NCI-H1092 (cell line): ENCODE measurements at regions not wholly inside any gene's neighbourhood (a gene's known extent, or its start where the extent isn't known, plus 50 kb on each side); places are given as distances from the start of the nearest gene placed in this dataset.

Experiments
- DNase-seq: peaks from one replicate; lab custom pipeline; 2025; lab: John Stamatoyannopoulos, UW

DNA sequence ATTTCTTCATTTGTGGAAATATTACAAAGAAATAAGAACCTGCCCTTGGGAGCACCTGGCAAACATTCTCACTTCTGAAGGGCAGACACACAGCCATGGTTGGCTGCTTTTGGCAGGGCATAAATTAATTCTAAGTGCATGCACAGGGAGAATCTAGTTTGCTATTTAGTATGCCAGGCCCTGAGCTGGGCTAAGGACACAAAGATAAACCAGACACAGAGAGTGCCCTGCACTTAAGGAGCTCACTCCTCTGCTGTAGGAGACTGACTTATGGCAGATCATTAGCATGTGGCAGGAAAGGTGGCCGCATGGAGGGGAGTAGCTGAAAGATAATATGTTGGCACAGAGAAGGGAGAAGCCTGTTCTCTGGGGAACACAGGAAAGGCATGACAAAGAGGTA is 367.0 kb downstream of the LPIN1 start:
- no peak for DNase-seq

GRCh38 chr2:12114816-12115215 is 368.4 kb downstream of the LPIN1 start:
- no peak for DNase-seq

- no peak for DNase-seq
These were observed 369.9 kb downstream of the LPIN1 start for GRCh38 chr2:12116228-12116750.

DNA sequence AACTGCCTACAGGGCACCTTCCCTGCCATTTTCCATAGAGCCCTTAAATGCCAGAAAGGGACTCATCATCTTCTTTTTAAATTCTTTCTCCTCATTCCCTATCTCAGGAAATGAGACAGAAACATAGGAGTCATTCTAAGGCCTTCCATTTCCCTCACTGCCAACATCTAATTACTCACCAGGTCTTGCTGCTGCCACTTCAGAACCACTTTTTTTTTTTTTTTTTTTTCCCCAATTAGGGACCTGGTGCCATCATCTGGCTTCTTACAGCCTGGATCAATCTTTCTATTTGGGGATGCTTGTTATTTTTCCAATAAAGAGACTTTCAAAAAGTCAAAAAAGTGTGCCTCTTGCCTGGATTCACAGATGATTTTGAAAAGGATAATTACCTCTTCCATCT is 373.4 kb downstream of the LPIN1 start:
- no peak for DNase-seq

DNA sequence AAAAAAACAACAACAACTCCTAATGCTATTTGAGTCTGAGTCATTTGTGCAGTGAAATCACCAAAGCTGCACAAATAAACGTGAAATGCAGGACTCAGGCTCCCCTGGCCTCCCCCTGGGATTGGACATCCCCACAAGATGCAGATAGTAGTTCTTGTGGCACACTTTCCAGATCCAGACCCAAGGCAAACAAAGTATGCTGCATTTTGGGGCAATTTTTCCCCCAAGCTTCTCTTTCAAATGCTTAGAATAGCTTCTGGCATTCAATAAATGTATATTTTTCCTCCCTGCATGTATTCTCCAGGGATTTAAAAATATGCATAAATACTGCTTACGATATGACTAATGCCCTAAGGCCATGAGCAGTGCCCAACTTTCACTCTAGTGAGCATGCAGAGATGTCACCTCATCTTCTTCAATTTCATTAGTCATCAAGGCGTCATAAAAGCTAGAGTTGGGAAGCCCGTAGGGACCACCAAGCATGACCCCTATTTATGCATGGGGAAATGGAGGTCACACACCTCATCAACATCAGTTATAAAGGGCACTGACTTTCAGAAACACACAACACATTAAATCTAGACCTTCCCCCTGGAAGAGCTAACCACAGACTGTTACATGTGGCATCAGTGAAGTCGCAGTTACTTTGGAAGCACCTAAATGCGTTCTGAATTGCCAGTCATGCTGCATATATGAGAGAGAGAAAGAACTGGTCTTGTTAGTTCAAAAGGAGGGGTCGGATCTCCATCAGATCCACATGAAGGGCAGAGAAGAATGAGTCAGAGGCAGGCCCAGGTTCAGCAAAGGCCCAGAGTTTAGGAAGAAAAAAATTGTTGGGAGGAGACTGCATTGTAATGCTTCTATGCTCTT is 374.1 kb downstream of the LPIN1 start:
- no peak for DNase-seq

DNA sequence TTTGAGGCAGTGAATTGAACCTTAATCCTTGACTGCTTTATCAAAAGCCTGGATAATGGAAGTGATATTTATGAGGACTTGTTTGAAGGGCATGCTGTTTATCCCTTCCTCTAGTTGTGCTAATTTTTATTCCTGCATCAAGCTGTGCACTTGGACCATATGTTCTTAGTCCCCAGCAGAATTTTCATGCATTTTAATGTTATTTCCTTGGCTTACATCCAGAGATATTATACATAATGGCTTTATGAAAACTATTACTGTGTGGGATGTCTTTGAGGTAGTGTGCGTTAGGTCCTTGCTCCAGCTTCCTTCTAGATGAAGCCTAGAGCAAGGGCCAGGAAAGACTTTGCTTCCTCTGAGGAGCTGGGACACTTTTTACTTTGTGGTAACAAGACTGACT is 378.4 kb downstream of the LPIN1 start:
- DNase-seq = no peak

- no peak for DNase-seq
These were observed 379.9 kb downstream of the LPIN1 start for GRCh38 chr2:12126318-12126717.

DNA sequence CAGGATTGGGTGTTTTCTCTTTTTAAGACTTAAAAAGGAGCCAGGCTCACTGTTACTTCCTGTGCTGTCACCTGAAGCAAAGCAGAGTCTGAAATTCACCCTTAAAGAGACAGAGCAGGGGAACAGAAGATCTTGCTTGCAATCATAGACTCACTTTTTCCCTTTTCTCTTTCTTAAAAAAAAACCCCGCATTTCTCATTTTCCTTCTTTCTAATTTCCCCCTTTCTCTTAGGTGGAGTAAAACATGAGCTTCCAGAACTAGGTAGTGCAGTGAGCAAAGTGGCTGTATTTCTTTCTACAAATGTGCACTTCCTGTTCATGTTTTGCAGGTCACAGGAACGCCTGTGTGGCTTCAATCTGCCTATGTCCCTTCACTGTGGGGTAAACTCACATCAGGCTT is 381.2 kb downstream of the LPIN1 start:
- no peak for DNase-seq

GRCh38 chr2:12131975-12132374 is 385.5 kb downstream of the LPIN1 start:
- DNase-seq = no peak

DNA sequence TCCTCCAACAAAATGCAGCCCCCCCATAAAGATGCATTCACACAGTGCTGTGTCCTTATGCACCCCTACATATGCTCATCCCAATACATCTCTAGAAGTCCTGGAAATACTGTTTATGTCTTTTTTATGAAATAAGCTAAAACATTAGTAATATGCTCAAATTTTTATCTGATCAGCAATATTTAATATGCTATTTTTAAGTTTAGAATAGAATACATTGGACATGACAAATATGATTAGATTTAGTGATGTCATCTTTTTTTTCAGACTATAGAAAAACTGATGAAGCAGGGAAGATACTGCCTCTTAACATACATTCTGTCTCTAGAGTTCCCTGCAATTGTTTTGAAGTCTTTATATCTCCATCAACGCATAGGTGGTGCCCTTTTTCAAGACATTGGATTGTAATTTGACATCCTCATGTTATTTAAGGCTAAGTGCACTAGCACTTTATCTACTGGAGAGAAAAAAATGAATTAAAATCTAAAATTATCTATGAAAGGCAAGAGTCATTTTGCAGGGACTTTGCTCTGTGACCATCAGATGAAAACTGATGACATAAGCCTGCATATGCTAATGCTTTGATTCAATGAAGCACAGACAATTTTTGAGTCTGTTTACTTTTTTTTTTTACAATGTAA is 395.3 kb downstream of the LPIN1 start:
- DNase-seq = no peak

GRCh38 chr2:12151716-12152115 is 405.3 kb downstream of the LPIN1 start:
- no peak for DNase-seq

GRCh38 chr2:12152888-12153287 is 406.5 kb downstream of the LPIN1 start:
- DNase-seq = no peak

DNA sequence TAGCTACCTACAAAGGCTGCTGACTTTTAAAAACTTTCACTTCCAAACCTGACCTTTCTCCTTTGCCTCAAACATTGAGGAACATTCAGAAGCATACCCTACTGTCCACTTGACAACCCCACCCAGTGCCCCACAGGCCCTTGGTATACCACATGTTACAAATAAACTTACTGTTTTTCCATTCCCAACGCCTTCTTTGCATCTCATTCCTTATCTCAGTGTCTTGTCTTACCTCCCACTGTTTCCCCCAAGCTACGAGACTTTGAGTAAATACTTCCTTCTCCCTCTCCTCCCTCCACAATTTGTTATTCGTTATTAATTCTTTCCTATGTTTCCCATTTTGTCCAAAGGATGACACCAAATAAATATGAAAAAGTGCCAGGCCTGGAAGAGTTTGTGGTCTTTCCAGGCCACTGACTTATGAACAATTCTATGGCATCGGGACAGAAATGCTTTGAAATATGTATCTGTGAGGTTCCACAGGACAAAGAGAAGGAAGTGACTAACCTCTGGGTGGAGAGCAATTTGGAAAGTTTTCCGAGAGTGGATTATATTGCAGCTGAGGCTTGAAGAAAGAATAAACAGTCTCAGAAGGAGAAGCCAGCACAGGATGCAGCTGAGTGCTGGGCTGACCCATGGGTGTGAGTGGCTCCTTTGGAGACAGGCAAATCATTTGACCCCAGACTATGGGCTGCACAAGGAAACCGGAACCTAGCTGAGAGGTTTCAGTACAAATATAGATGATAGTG is 409.0 kb downstream of the LPIN1 start:
- no peak for DNase-seq

DNA sequence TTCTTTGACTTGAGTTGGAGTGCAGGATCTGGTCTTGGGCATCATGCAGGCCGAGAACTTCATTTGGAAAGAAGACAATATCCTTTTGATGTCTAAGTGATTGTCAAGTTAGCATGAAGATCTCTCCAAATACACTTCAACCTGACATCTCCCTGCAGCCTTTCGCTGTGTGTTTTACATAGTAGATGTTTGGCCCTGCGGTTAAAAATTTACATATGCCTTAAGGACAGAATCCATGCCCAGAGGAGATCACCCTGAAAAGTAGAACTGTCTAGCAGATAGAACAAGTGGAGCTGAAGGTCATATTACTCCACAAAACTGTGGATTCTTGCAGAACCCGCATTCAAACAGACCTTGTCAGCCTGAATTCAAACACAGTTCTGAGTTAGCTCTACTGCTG is 409.9 kb downstream of the LPIN1 start:
- no peak for DNase-seq

GRCh38 chr2:12161085-12161484 is 414.7 kb downstream of the LPIN1 start:
- DNase-seq = no peak

GRCh38 chr2:12162269-12163247 is 416.1 kb downstream of the LPIN1 start:
- DNase-seq = no peak

DNA sequence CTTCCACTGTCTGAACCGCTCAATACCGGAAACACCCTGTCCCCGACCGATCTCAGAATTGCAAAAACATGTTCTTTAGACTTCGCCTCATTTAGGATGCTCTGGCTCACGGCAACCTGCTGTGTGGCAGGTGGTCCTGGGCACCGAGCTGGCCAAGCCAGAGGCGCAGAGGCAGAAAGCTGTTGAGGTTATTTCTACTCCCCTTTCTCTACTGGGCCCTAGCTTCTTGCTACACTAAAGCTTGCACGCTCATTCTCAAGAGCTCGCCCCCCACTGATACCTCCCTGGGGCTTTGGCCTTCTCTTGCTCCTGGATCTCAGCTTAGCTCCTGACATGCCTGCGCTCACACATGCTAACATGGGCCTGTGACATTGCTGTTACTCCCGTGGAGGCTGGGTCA is 417.4 kb downstream of the LPIN1 start:
- DNase-seq = no peak

GRCh38 chr2:12164689-12165088 is 418.3 kb downstream of the LPIN1 start:
- DNase-seq = no peak

GRCh38 chr2:12167525-12168317 is 421.3 kb downstream of the LPIN1 start:
- no peak for DNase-seq

DNA sequence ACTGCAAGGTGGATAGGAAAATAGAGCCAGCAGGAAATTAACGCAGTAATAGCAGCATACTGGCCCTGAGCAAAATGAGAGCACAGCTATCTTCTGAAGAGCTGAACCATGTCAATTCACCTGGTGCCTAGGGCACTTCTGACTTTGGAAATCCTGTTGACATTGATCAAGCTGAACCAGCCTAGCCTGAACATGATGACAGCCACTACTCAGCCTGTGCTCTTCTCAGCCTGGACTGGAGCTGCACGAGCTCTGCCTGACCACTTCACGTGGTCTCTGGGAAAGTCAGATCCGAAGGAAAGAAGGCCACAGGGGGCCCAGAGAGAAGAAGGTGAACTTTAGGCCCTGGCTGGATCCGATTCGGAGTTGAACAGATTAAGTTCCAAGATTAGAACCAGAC is 421.9 kb downstream of the LPIN1 start:
- no peak for DNase-seq
